ENCODE measurements at regions not wholly inside any gene's neighbourhood (a gene's known extent, or its start where the extent isn't known, plus 50 kb on each side); places are given as distances from the start of the nearest gene placed in this dataset.
"Not testable (repeated sequence)": the region's sequence is repeated elsewhere in the genome, so short reads cannot be mapped to it uniquely, and the experiment has no call there.

- Histone ChIP-seq H3K36me3 (ENCODE audit: control insufficient read depth in 1 of 2, insufficient read depth in 2 of 2, low read length in 1 of 2) (no peaks in the 10 kb centered on the region), H3K4me3 (ENCODE audit: low read length in 2 of 2) (no peak overlapping the region), H3K27ac (ENCODE audit: low read depth in 1 of 2, low read length in 2 of 2) (no peak overlapping the region), H3K9me3 (ENCODE audit: control insufficient read depth, low read length) (no peaks in the 10 kb centered on the region), H3K27me3 (ENCODE audit: control insufficient read depth in 1 of 2, insufficient read depth in 2 of 2, low read length in 1 of 2) (no peaks in the 10 kb centered on the region), H3K4me1 (ENCODE audit: control insufficient read depth in 1 of 2, insufficient read depth in 2 of 2, low read length in 2 of 2) (no peaks in the 10 kb centered on the region)
- no peak for DNase-seq
- no peak for ATAC-seq (ENCODE audit: low FRiP score)
- intact Hi-C loops (cut with DNase I) = no loop called here
These were observed 223.0 kb upstream of the GRIA1 start for GRCh38 chr5:153267506-153267905.

GRCh38 chr5:153275695-153276094 lies 214.8 kb upstream of the GRIA1 start:
- intact Hi-C loops (cut with DNase I) = no loop called here
- Histone ChIP-seq H3K36me3 (ENCODE audit: control insufficient read depth in 1 of 2, insufficient read depth in 2 of 2, low read length in 1 of 2) (no peaks in the 10 kb centered on the region), H3K4me3 (ENCODE audit: low read length in 2 of 2) (no peak overlapping the region), H3K9me3 (ENCODE audit: control insufficient read depth, low read length) (no peaks in the 10 kb centered on the region), H3K4me1 (ENCODE audit: control insufficient read depth in 1 of 2, insufficient read depth in 2 of 2, low read length in 2 of 2) (no peaks in the 10 kb centered on the region), H3K27me3 (ENCODE audit: control insufficient read depth in 1 of 2, insufficient read depth in 2 of 2, low read length in 1 of 2) (no peaks in the 10 kb centered on the region), H3K27ac (ENCODE audit: low read depth in 1 of 2, low read length in 2 of 2) (no peak overlapping the region)
- DNase-seq = no peak
- no peak for ATAC-seq (ENCODE audit: low FRiP score)
- 44 to 49% methylated on average over 3 of the region's 3 CpGs for WGBS, 2 donors

GRCh38 chr5:153276151-153276550 lies 214.3 kb upstream of the GRIA1 start:
- no peaks in the 10 kb centered on the region for H3K27me3 ChIP-seq (ENCODE audit: control insufficient read depth in 1 of 2, insufficient read depth in 2 of 2, low read length in 1 of 2)
- no peak overlapping the region for H3K27ac ChIP-seq (ENCODE audit: low read depth in 1 of 2, low read length in 2 of 2)
- intact Hi-C loops (cut with DNase I) = no loop called here
- ATAC-seq (ENCODE audit: low FRiP score) = no peak
- H3K9me3 ChIP-seq (ENCODE audit: control insufficient read depth, low read length) = no peaks in the 10 kb centered on the region
- WGBS, 2 donors = 37 to 39% methylated on average over 4 of the region's 4 CpGs
- H3K4me3 ChIP-seq (ENCODE audit: low read length in 2 of 2) = no peak overlapping the region
- peak in 1 of 2 donors; percentile 47 for DNase-seq
- H3K36me3 ChIP-seq (ENCODE audit: control insufficient read depth in 1 of 2, insufficient read depth in 2 of 2, low read length in 1 of 2) = no peaks in the 10 kb centered on the region
- no peaks in the 10 kb centered on the region for H3K4me1 ChIP-seq (ENCODE audit: control insufficient read depth in 1 of 2, insufficient read depth in 2 of 2, low read length in 2 of 2)

GRCh38 chr5:153296251-153296844 lies 194.1 kb upstream of the GRIA1 start:
- H3K9me3 ChIP-seq (ENCODE audit: control insufficient read depth, low read length); H3K4me1 ChIP-seq (ENCODE audit: control insufficient read depth in 1 of 2, insufficient read depth in 2 of 2, low read length in 2 of 2); H3K36me3 ChIP-seq (ENCODE audit: control insufficient read depth in 1 of 2, insufficient read depth in 2 of 2, low read length in 1 of 2); H3K27ac ChIP-seq (ENCODE audit: low read depth in 1 of 2, low read length in 2 of 2); H3K27me3 ChIP-seq (ENCODE audit: control insufficient read depth in 1 of 2, insufficient read depth in 2 of 2, low read length in 1 of 2); intact Hi-C loops (cut with DNase I); ATAC-seq (ENCODE audit: low FRiP score); H3K4me3 ChIP-seq (ENCODE audit: low read length in 2 of 2): not testable (repeated sequence)
- 88 to 90% methylated on average over 22 to 45 of the region's 45 CpGs for WGBS, 2 donors
- DNase-seq = peak in 1 of 2 donors; percentile 26

- intact Hi-C loops (cut with DNase I) = no loop called here
- Histone ChIP-seq H3K27me3 (ENCODE audit: control insufficient read depth in 1 of 2, insufficient read depth in 2 of 2, low read length in 1 of 2) (no peaks in the 10 kb centered on the region), H3K36me3 (ENCODE audit: control insufficient read depth in 1 of 2, insufficient read depth in 2 of 2, low read length in 1 of 2) (no peaks in the 10 kb centered on the region), H3K4me1 (ENCODE audit: control insufficient read depth in 1 of 2, insufficient read depth in 2 of 2, low read length in 2 of 2) (no peaks in the 10 kb centered on the region), H3K27ac (ENCODE audit: low read depth in 1 of 2, low read length in 2 of 2) (no peak overlapping the region), H3K9me3 (ENCODE audit: control insufficient read depth, low read length) (no peaks in the 10 kb centered on the region), H3K4me3 (ENCODE audit: low read length in 2 of 2) (no peak overlapping the region)
- ATAC-seq (ENCODE audit: low FRiP score) = no peak
- whole genome bisulfite sequencing, 2 donors = 66 to 69% methylated on average over 4 of the region's 4 CpGs
- DNase-seq = no peak
These were observed 190.6 kb upstream of the GRIA1 start for GRCh38 chr5:153299891-153300290.

- no peak for ATAC-seq (ENCODE audit: low FRiP score)
- intact Hi-C loops (cut with DNase I) = no loop called here
- Histone ChIP-seq H3K36me3 (ENCODE audit: control insufficient read depth in 1 of 2, insufficient read depth in 2 of 2, low read length in 1 of 2) (no peaks in the 10 kb centered on the region), H3K4me1 (ENCODE audit: control insufficient read depth in 1 of 2, insufficient read depth in 2 of 2, low read length in 2 of 2) (no peaks in the 10 kb centered on the region), H3K27ac (ENCODE audit: low read depth in 1 of 2, low read length in 2 of 2) (no peak overlapping the region), H3K4me3 (ENCODE audit: low read length in 2 of 2) (no peak overlapping the region), H3K9me3 (ENCODE audit: control insufficient read depth, low read length) (peaks cover 3% of the 10 kb centered on the region), H3K27me3 (ENCODE audit: control insufficient read depth in 1 of 2, insufficient read depth in 2 of 2, low read length in 1 of 2) (no peaks in the 10 kb centered on the region)
- WGBS, 2 donors = 38 to 40% methylated on average over 1 of the region's 1 CpG
- no peak for DNase-seq
These were observed 182.2 kb upstream of the GRIA1 start for GRCh38 chr5:153308282-153308681.

- H3K9me3 ChIP-seq (ENCODE audit: control insufficient read depth, low read length) = no peaks in the 10 kb centered on the region
These were observed 171.9 kb upstream of the GRIA1 start for GRCh38 chr5:153318556-153318955.

GRCh38 chr5:153321478-153321877 lies 169.0 kb upstream of the GRIA1 start:
- intact Hi-C loops (cut with DNase I) = no loop called here
- Histone ChIP-seq H3K27ac (ENCODE audit: low read depth in 1 of 2, low read length in 2 of 2) (no peak overlapping the region), H3K9me3 (ENCODE audit: control insufficient read depth, low read length) (no peaks in the 10 kb centered on the region), H3K36me3 (ENCODE audit: control insufficient read depth in 1 of 2, insufficient read depth in 2 of 2, low read length in 1 of 2) (peaks cover 0 to 3% of the 10 kb centered on the region in 2 donors), H3K4me1 (ENCODE audit: control insufficient read depth in 1 of 2, insufficient read depth in 2 of 2, low read length in 2 of 2) (no peaks in the 10 kb centered on the region), H3K27me3 (ENCODE audit: control insufficient read depth in 1 of 2, insufficient read depth in 2 of 2, low read length in 1 of 2) (no peaks in the 10 kb centered on the region), H3K4me3 (ENCODE audit: low read length in 2 of 2) (no peak overlapping the region)
- no peak for DNase-seq
- 91% methylated on average over 1 of the region's 1 CpG for WGBS, 2 donors
- no peak for ATAC-seq (ENCODE audit: low FRiP score)

More at GRCh38 chr5:153318556-153318955, 171.9 kb upstream of the GRIA1 start:
- 69 to 74% methylated on average over 4 of the region's 4 CpGs for WGBS, 2 donors
- no peak overlapping the region for H3K4me3 ChIP-seq (ENCODE audit: low read length in 2 of 2)
- intact Hi-C loops (cut with DNase I) = no loop called here
- H3K36me3 ChIP-seq (ENCODE audit: control insufficient read depth in 1 of 2, insufficient read depth in 2 of 2, low read length in 1 of 2) = peaks cover 0 to 3% of the 10 kb centered on the region in 2 donors
- no peaks in the 10 kb centered on the region for H3K4me1 ChIP-seq (ENCODE audit: control insufficient read depth in 1 of 2, insufficient read depth in 2 of 2, low read length in 2 of 2)
- no peak overlapping the region for H3K27ac ChIP-seq (ENCODE audit: low read depth in 1 of 2, low read length in 2 of 2)
- no peak for ATAC-seq (ENCODE audit: low FRiP score)
- no peak for DNase-seq
- H3K27me3 ChIP-seq (ENCODE audit: control insufficient read depth in 1 of 2, insufficient read depth in 2 of 2, low read length in 1 of 2) = no peaks in the 10 kb centered on the region

- H3K4me3 ChIP-seq (ENCODE audit: low read length in 2 of 2) = no peak overlapping the region
- H3K36me3 ChIP-seq (ENCODE audit: control insufficient read depth in 1 of 2, insufficient read depth in 2 of 2, low read length in 1 of 2) = no peaks in the 10 kb centered on the region
- no peak for DNase-seq
- WGBS, 2 donors = 93% methylated on average over 3 of the region's 3 CpGs
- H3K4me1 ChIP-seq (ENCODE audit: control insufficient read depth in 1 of 2, insufficient read depth in 2 of 2, low read length in 2 of 2) = peaks cover 3 to 4% of the 10 kb centered on the region in 2 donors
- no peak overlapping the region for H3K27ac ChIP-seq (ENCODE audit: low read depth in 1 of 2, low read length in 2 of 2)
- ATAC-seq (ENCODE audit: low FRiP score) = no peak
- H3K9me3 ChIP-seq (ENCODE audit: control insufficient read depth, low read length) = no peaks in the 10 kb centered on the region
- intact Hi-C loops (cut with DNase I) = loop anchor here in 1 of 2 donors (5.0 kb wide), 1 partner anchor 57 kb away; no protein-coding TSS in a partner anchor
- no peaks in the 10 kb centered on the region for H3K27me3 ChIP-seq (ENCODE audit: control insufficient read depth in 1 of 2, insufficient read depth in 2 of 2, low read length in 1 of 2)
These were observed 150.3 kb upstream of the GRIA1 start for GRCh38 chr5:153340139-153340538.
